NCI-H1436 (cell line): ENCODE measurements at regions not wholly inside any gene's neighbourhood (a gene's known extent, or its start where the extent isn't known, plus 50 kb on each side); places are given as distances from the start of the nearest gene placed in this dataset.

Experiments
- DNase-seq: peaks from one replicate; lab custom pipeline; 2025; lab: John Stamatoyannopoulos, UW

- no peak for DNase-seq
These were observed 102.7 kb upstream of the MAP1LC3B2 start for GRCh38 chr12:116456330-116457082.

GRCh38 chr12:116458492-116458891 lies 100.7 kb upstream of the MAP1LC3B2 start:
- DNase-seq: no peak

DNA sequence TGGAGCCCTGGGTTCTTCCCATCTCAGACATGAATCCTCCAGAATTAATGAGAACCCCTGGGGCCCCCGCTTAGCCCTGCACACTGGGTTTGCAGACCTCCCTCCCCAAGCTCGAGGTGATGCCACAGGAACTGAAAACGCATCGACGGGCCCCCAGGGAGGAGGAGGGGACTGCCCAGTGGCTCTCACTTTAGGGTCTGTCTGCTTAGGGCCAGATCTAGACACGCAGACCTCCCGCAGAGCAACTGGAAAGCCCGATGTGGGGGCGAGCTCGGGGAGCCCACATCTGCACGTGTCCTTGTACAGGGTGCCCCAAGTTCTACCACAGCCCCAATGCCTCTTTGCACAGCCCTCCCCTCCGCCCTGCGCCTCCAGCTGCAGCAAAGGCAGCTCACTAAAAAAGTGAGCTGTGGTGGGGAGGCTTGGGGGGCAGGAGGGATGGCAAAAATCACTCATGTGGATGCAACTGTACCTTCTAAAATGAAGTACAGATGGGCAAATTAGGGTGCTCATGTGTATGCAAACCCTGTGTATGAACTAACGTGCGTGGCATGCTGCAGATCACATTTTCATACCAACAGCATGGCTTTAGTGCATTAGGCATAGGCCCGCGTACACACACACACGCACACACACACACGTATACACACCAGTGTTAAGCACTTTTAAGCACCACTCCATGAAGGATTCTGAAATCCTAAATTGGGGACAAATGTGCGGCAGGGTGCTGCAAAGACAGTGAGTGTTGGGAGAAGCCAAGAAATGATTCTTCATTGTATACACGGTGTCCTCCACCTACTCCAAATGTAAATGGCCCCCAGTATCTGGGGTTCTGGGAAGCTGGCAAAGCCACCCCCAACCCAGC lies 99.9 kb upstream of the MAP1LC3B2 start:
- no peak for DNase-seq

DNA sequence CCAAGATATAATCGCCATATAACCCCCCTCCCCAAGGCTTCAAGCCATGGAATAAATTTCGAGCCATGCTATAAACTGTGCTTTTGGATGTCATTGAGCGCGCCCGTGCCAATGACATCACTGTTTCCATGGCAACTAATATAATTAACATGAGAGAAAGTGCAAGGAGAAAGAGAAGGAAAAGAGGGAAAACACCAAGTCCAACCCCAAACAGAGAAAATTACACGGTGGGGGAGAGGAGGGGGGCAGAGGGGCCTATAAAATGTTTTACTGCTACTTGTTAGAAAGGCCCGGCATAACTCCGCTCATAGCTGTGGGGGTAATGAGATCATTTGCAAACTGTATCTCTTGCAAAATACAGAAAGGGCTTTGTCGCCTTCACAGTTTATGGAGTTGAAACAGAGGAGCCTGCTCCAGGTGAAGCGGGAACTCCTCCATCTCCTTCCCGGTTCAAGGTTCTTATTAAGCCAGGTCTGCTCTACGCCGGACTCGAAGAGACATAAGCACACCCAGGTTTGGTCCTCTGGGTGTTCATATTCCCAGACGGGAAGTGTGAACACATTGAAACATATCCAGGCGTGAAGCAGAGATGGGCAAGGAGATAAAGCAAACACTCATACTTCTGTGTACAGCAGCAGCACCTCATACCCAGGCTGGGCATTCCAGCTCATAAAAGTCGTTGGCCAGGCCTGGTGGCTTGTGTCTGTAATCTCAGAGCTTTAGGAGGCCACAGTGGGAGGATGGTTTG lies 99.1 kb upstream of the MAP1LC3B2 start:
- no peak for DNase-seq

DNA sequence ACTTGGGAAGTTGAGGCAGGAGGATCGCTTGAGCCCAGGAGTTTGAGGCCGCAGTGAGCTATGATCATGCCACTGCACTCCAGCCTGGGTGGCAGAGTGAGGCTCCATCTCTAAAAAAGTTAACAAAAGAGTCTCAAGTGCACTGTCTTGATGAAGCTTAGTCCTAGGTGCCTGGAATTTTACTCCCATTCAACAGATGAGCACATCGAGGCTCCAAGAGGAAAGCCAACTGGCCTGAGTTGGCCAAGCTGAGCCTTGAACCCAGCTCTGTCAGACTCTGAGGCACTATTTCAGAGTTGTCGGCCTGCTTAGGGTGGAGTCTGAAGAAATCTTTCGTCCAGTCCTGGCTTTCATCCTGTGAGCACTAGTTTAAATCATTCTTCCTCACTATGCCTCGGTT lies 98.1 kb upstream of the MAP1LC3B2 start:
- no peak for DNase-seq

DNA sequence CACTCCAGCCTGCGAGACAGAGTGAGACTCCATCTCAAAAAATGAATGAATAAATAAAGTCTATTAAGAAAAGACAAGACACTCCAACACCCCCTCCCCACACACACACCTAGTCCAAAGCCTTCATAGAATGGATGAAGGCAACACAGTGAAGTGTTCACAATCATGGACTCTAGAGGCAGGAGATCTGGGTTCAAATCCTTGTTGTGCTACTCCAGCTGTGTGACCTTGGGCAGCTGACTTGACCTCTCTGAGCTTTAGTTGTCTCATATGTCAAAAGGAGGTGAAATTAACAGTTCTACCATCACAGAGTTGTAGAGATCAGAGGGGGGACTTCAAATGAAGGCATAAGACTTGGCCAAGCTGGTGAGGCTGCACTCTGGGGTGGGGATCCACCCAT lies 95.8 kb upstream of the MAP1LC3B2 start:
- no peak for DNase-seq

GRCh38 chr12:116465407-116465806 lies 93.8 kb upstream of the MAP1LC3B2 start:
- no peak for DNase-seq

DNA sequence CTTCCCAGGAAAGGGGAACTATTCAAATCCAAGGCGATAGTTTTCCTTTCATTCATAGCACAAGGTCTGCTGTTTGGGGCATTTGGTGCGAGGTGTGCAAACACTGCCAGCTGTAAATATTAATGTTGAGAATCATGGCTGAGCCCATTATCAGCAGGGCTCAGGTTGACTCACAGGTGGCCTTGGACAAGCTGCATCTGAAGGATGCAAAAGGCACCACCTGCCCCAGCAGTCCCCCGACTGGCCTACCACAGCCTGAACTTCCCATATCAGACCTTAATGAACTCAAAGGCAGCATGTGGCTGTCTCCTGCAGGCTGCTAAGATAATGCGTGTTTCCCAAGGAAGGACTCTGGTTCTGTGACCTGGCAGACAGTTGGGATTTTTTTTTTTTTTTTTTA lies 93.3 kb upstream of the MAP1LC3B2 start:
- DNase-seq: no peak

DNA sequence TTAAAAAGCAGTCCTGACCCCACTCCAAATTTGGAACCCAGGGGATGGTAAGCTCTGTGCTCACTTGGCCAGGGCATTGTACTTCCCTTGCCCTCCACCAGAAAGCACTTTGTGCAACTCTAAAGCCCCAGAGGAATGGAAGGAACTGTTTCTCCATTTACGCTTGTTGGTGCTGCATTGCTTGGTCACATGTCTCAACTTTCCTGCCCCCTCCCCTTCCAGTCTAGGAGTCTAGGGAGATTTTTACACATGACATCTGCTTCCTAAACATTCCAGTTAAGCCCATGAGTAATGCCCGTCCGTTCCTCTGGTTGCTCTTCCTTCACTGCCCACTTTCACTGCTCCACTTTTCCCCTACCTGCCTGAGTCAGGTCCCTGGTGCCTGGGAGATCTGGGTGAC lies 92.6 kb upstream of the MAP1LC3B2 start:
- no peak for DNase-seq

DNA sequence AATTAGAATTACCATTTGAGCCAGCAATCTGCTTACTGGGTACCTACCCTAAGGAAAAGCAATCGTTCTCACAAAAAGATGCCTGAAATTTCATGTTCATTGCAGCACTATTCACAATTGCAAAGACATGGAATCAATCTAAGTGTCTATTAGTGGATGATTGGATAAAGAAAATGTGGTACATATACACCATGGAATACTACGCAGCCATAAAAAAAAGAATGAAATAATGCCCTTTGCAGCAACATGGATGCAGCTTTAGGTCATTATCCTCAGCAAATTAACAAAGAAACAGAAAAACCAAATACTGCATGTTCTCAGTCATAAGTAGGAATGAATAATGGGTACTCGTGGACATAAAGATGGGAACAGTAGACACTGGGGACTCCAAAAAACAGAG lies 89.8 kb upstream of the MAP1LC3B2 start:
- DNase-seq: no peak

DNA sequence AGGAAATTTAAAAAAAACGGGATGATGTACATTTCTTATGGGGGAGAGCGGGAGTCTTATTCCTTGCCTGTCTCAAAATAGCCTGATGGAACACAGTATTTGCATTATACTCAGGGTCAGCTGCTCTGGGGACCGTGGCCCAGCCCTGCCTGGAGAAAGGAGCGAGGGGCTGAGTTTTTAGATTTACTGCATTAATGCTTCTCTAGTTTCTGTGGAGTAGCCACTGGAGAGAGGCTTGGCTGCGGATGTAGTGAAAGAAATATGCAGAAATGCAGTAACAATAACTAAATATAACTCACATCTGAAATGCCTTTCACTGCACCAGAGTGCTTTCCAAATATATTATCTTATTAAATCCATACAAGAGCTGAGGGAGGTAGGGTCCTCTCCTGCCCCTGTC lies 87.6 kb upstream of the MAP1LC3B2 start:
- no peak for DNase-seq

- no peak for DNase-seq
These were observed 87.0 kb upstream of the MAP1LC3B2 start for GRCh38 chr12:116472193-116472592.

- no peak for DNase-seq
These were observed 85.8 kb upstream of the MAP1LC3B2 start for GRCh38 chr12:116473416-116473815.

DNA sequence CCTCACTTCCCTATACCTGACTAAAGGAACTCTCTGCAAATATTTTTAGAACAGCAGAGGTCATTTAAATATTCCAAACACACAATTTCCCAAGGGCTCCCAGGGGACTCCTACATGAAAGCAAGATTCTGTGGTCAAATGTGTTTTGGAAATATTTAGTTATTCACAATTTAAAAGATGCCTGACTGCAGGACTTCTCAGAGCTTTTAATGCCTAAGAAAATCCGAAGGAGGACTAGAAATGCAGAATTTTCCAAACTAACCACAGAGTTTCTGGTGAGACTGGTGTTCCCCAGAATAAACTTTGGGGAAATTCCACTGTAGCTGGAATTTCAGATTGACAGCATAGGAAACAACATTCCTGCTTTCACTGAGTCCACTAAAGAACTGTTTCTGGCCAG lies 84.8 kb upstream of the MAP1LC3B2 start:
- DNase-seq: no peak

GRCh38 chr12:116474899-116475298 lies 84.3 kb upstream of the MAP1LC3B2 start:
- no peak for DNase-seq

DNA sequence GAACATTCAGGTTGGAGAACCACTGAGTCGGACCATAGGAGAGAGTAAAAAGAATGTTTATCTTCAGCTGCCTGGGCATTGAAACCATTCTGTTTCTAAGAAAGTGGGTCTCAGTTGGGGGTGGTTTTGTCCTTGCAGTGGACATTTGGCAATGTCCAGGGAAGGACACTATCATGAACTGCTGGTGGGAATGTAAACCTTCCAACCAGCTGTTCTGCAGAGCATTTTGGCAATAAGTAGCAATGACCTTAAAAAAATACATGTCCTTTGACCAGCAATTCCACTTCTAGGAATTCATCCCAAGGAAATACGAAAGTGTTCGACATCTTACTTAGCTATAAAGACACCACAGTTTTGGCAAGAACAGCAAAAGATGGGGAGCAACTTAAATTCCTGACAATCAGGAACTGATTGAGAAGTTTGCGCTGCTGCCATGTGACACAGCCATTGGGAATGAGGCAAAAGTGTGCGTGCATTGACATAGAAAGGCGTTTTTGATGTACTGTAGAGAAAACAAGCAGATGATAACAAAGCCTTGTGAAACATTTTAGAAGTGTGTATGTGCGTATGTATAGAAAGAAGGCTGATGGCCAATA lies 82.9 kb upstream of the MAP1LC3B2 start:
- no peak for DNase-seq

- DNase-seq: no peak
These were observed 80.9 kb upstream of the MAP1LC3B2 start for GRCh38 chr12:116478243-116478773.

DNA sequence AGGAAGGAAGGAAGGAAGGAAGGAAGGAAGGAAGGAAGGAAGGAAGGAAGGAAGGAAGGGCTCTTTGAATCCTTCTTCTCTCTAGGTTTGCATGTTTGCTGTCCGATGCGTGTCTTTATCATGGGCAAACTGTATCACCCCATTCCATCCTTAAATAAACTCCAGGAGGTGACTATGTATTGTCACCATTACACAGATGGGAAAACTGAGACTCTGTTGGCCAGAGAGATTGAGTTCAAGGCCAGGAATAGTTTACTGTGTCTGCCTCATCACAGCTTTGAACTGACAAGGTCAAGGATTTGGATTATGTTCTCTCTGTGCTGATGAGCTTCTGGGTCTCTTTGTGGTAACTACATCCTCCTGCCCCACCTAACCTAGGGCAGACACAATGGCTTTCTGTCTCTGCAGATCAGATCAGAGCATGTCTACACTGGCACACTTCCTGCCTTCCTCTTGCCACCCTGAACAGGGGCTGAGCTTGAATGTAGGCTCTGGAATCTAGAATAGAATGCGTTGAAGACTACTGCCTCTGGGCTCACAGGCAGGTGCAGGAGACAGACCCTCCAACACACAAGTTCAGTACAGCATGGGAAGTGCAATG lies 78.9 kb upstream of the MAP1LC3B2 start:
- DNase-seq: no peak

DNA sequence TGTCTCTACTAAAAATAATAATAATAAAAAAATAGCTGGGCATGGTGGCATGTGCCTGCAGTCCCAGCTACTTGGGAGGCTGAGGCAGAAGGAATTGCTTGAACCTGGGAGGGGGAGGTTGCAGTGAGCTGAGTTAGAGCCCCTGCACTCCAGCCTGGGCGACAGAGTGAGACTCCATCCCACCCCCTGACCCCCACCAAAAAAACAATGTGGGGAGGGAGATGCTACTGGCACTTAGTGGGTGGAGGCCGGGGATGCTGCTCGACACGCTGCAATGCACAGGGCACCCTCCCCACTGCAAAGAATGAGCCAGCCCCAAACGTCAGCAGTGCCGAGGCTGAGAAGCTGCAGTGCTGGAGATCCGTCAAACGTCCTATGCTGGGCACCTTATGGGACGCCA lies 77.5 kb upstream of the MAP1LC3B2 start:
- DNase-seq: no peak

- no peak for DNase-seq
These were observed 77.0 kb upstream of the MAP1LC3B2 start for GRCh38 chr12:116482179-116482578.

DNA sequence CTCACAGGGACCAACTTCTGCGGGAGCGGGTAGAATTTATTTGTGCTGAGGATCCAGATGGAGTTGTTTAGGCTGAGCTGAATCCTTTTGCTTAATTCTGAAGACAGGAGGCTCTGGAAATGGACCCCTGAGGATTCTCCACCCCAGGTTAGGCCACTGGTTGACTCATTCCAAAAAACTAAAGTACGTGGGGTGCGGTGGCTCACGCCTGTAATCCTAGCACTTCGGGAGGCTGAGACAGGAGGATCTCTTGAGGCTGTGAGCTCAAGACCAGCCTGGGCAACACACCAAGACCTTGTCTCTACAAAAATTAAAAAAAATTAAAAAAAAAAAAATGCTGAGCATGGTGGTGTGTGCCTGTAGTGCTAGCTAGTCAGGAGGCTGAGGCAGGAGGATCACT lies 76.3 kb upstream of the MAP1LC3B2 start:
- DNase-seq: no peak
